Stimulated activated CD4-positive, alpha-beta T cell treated with anti-CD3 and anti-CD28 coated beads, Interleukin-4, amount 100 ng/mL, for 4 hours (primary cell): ENCODE measurements at regions not wholly inside any gene's neighbourhood (a gene's known extent, or its start where the extent isn't known, plus 50 kb on each side); places are given as distances from the start of the nearest gene placed in this dataset.

Experiments used
- DNase-seq, 2 experiments: peaks; one replicate each; pipeline ENCODE4 v3.0.0-alpha.2; 2020

GRCh38 chr20:1784586-1784985 is 110.6 kb upstream of the SIRPA start:
- no peak for DNase-seq

- no peak for DNase-seq
Observed at GRCh38 chr20:1783245-1783644, 112.0 kb upstream of the SIRPA start.

GRCh38 chr20:1782181-1782580 is 113.0 kb upstream of the SIRPA start:
- DNase-seq, result no peak

- no peak for DNase-seq
Observed at GRCh38 chr20:1779567-1779966, 115.6 kb upstream of the SIRPA start.

GRCh38 chr20:1778338-1778737 is 116.9 kb upstream of the SIRPA start:
- DNase-seq, result no peak

- DNase-seq, result no peak
Observed at GRCh38 chr20:1777476-1777820, 117.8 kb upstream of the SIRPA start.

- DNase-seq, result peak; percentile 74 to 81
Observed at GRCh38 chr20:1776681-1777475, 118.3 kb upstream of the SIRPA start.

GRCh38 chr20:1775117-1775516 is 117.5 kb upstream of the SIRPG start:
- no peak for DNase-seq

- no peak for DNase-seq
Observed at GRCh38 chr20:1774479-1774878, 116.9 kb upstream of the SIRPG start.

GRCh38 chr20:1773816-1774215 is 116.2 kb upstream of the SIRPG start:
- no peak for DNase-seq

GRCh38 chr20:1769491-1769890 is 111.9 kb upstream of the SIRPG start:
- DNase-seq, result no peak

GRCh38 chr20:1766731-1767130 is 109.2 kb upstream of the SIRPG start:
- DNase-seq, result no peak

- DNase-seq, result peak; percentile 58
Observed at GRCh38 chr20:1764136-1765033, 106.8 kb upstream of the SIRPG start.

- DNase-seq, result no peak
Observed at GRCh38 chr20:1761598-1761997, 104.0 kb upstream of the SIRPG start.

GRCh38 chr20:1761116-1761515 is 103.5 kb upstream of the SIRPG start:
- DNase-seq, result no peak

GRCh38 chr20:1758765-1759164 is 101.2 kb upstream of the SIRPG start:
- no peak for DNase-seq

- DNase-seq, result no peak
Observed at GRCh38 chr20:1757606-1758512, 100.3 kb upstream of the SIRPG start.

GRCh38 chr20:1757072-1757471 is 99.5 kb upstream of the SIRPG start:
- no peak for DNase-seq

GRCh38 chr20:1754749-1755148 is 97.2 kb upstream of the SIRPG start:
- no peak for DNase-seq

GRCh38 chr20:1754306-1754705 is 96.7 kb upstream of the SIRPG start:
- no peak for DNase-seq

- no peak for DNase-seq
Observed at GRCh38 chr20:1752045-1752444, 94.5 kb upstream of the SIRPG start.

GRCh38 chr20:1748777-1749176 is 91.2 kb upstream of the SIRPG start:
- no peak for DNase-seq

- DNase-seq, result no peak
Observed at GRCh38 chr20:1747953-1748577, 90.5 kb upstream of the SIRPG start.
